OCI-LY7 (cell line): ENCODE measurements at regions not wholly inside any gene's neighbourhood (a gene's known extent, or its start where the extent isn't known, plus 50 kb on each side); places are given as distances from the start of the nearest gene placed in this dataset. TPM values are rescaled to one million over a fixed set of nuclear protein-coding genes. Genes with fewer than 3 reads are reported as not detected.

Experiments used
- BruUV-seq: library from RNA; stranded (reverse); fragments of 400-500 nt; replicated peaks from 2 replicates; lab custom pipeline; 2021; lab: Mats Ljungman, UMichigan
- CTCF ChIA-PET: fragments of 300-600 bp; sonication (Branson Sonifier 250); formaldehyde crosslinking; loops from one replicate; lab custom pipeline; 2022; ENCODE audit warnings: antibody characterized with exemption; ENCODE audit not compliant: unreplicated experiment; lab: Charles Lee
- POLR2A ChIA-PET: fragments of 300-600 bp; sonication (Branson Sonifier 250); formaldehyde crosslinking; loops from one replicate; lab custom pipeline; 2022; ENCODE audit warnings: antibody characterized with exemption; lab: Charles Lee
- DNase-seq: peaks from one replicate; pipeline ENCODE4 v3.0.0-alpha.2; 2015; ENCODE audit warnings: low spot score
- H2AFZ ChIP-seq: fragments of 200-600 bp; sonication (generic), shearing (Covaris generic); 2 replicates; pipeline ENCODE4 v1.6.1; 2014; ENCODE audit warnings: mild to moderate bottlenecking, antibody characterized with exemption, low read length, moderate library complexity
- H3K27ac ChIP-seq: fragments of 200-600 bp; sonication (generic); 2 replicates; pipeline ENCODE4 v1.5.1; 2014; ENCODE audit warnings: mixed run types, low read depth, mild to moderate bottlenecking, moderate library complexity, low read length, inconsistent platforms; ENCODE audit not compliant: poor library complexity, severe bottlenecking
- H3K36me3 ChIP-seq: fragments of 200-600 bp; sonication (generic); 2 replicates; pipeline ENCODE4 v1.6.1; 2014; ENCODE audit warnings: mild to moderate bottlenecking, antibody characterized with exemption, low read length, moderate library complexity, mixed read lengths; ENCODE audit not compliant: insufficient read depth
- H3K4me1 ChIP-seq: fragments of 200-600 bp; sonication (generic); 2 replicates; pipeline ENCODE4 v1.5.1; 2014; ENCODE audit warnings: mild to moderate bottlenecking, low read length; ENCODE audit not compliant: insufficient read depth, poor library complexity, severe bottlenecking
- H3K4me2 ChIP-seq: fragments of 200-600 bp; sonication (generic); 2 replicates; pipeline ENCODE4 v1.6.1; 2014; ENCODE audit warnings: mild to moderate bottlenecking, low read length
- H3K4me3 ChIP-seq: fragments of 200-600 bp; sonication (generic); 2 replicates; pipeline ENCODE4 v1.5.1; 2014; ENCODE audit warnings: mild to moderate bottlenecking, low read depth, low read length; ENCODE audit not compliant: poor library complexity, severe bottlenecking
- H3K79me2 ChIP-seq: fragments of 200-600 bp; sonication (generic); 2 replicates; pipeline ENCODE4 v1.6.1; 2016; ENCODE audit warnings: low read depth, mild to moderate bottlenecking, low read length, moderate library complexity, mixed read lengths; ENCODE audit not compliant: insufficient read depth
- H3K9me2 ChIP-seq: fragments of 200-600 bp; sonication (generic); 2 replicates; pipeline ENCODE4 v1.6.1; 2016; ENCODE audit warnings: mild to moderate bottlenecking, low read length, mixed read lengths; ENCODE audit not compliant: insufficient read depth
- H3K9me3 ChIP-seq: fragments of 200-600 bp; sonication (generic); 2 replicates; pipeline ENCODE4 v1.6.1; 2014; ENCODE audit warnings: mild to moderate bottlenecking, mixed run types, low read length, mixed read lengths
- H4K20me1 ChIP-seq: fragments of 200-600 bp; sonication (generic); 2 replicates; pipeline ENCODE4 v1.6.1; 2014; ENCODE audit warnings: mild to moderate bottlenecking, antibody characterized with exemption, low read length, moderate library complexity, mixed read lengths; ENCODE audit not compliant: insufficient read depth
- EZH2phosphoT487 ChIP-seq: fragments of 200-600 bp; sonication (generic); IDR thresholded peaks from 2 replicates; pipeline ENCODE4 v1.6.1; 2018; ENCODE audit warnings: low read depth, borderline replicate concordance, mild to moderate bottlenecking, mixed run types, antibody characterized with exemption, low read length, moderate library complexity, mixed read lengths
- intact Hi-C: fragments of 100-400 bp; cut with micrococcal nuclease; formaldehyde crosslinking; loops from one replicate; pipeline ENCODE4 v1.10.0; 2022; ENCODE audit not compliant: unreplicated experiment
- small RNA-seq: library from RNA; depleted of rRNA; stranded (forward); fragments of <200 nt; gene quantifications from one replicate; pipeline ENCODE3, GENCODE V24; 2014
- TF ChIP-seq, protein P1 (sequence below): fragments of 200-600 bp; sonication (generic); conservative IDR thresholded peaks from 2 replicates; pipeline ENCODE4 v1.5.1; 2014; ENCODE audit warnings: mild to moderate bottlenecking, antibody characterized with exemption, low read length, moderate library complexity, mixed read lengths

DNA sequence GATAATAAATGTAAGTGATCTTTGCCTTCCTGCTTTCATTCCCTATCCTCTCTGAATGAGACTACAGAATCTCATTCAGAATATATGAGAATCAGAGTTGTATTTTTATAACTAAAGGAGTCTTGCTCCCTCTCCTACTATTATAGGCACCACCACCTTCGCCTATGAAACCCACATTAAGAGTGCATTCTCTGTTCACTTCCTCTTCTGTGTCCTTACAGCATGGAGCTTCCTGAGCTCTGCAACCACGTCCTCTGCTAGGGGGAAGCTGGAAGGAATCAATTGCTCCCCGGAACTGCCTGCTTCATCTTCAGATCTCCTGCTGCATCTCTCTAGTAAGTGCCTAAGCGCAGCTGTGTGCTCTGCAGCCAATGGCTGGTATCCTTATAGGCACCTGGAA, 820.7 kb downstream of the GRID1 start:
- H2AFZ ChIP-seq, result no peak overlapping the region
- CTCF ChIA-PET, result no interaction called here
- no peaks in the 10 kb centered on the region for H4K20me1 ChIP-seq
- no TSS peak for BruUV-seq
- intact Hi-C loops, result no loop called here
- no peaks in the 10 kb centered on the region for H3K9me3 ChIP-seq
- DNase-seq, result no peak
- H3K4me1 ChIP-seq, result no peaks in the 10 kb centered on the region
- no peaks in the 10 kb centered on the region for H3K36me3 ChIP-seq
- no peak overlapping the region for H3K27ac ChIP-seq
- TF ChIP-seq, protein P1, sequence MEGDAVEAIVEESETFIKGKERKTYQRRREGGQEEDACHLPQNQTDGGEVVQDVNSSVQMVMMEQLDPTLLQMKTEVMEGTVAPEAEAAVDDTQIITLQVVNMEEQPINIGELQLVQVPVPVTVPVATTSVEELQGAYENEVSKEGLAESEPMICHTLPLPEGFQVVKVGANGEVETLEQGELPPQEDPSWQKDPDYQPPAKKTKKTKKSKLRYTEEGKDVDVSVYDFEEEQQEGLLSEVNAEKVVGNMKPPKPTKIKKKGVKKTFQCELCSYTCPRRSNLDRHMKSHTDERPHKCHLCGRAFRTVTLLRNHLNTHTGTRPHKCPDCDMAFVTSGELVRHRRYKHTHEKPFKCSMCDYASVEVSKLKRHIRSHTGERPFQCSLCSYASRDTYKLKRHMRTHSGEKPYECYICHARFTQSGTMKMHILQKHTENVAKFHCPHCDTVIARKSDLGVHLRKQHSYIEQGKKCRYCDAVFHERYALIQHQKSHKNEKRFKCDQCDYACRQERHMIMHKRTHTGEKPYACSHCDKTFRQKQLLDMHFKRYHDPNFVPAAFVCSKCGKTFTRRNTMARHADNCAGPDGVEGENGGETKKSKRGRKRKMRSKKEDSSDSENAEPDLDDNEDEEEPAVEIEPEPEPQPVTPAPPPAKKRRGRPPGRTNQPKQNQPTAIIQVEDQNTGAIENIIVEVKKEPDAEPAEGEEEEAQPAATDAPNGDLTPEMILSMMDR, result no peak
- no peak for TF ChIP-seq EZH2phosphoT487
- no peak overlapping the region for H3K4me3 ChIP-seq
- H3K4me2 ChIP-seq, result no peak overlapping the region
- no peaks in the 10 kb centered on the region for H3K79me2 ChIP-seq
- no peaks in the 10 kb centered on the region for H3K9me2 ChIP-seq
- POLR2A ChIA-PET, result no interaction called here

DNA sequence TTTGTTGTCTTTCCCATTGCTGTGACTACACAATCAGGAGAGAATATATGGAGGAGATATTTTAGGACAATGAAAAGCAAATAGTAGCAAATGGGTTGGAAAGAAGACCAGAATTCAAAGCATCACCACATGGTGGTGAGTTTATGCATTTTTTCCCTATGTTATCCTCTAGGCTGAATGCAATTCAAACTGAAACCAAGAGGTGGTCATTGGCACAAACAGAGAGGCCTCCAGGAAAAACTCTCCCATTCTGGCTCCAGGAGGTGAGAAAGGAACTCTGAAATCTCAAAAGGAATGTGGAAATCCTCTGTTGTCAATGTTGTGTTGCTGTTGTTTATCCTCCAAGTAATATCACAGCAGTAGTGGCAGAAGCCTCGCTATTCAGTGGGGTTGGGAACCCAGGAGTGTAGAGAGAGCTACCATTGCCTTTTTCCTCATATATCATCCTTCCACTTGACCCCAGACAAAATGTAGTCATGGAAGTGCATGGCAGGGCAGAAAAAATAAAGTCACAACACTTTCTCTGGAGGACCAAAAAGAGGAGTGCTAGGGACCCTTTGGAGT, 819.1 kb downstream of the GRID1 start:
- Histone ChIP-seq H3K79me2 (no peaks in the 10 kb centered on the region), H3K9me3 (no peaks in the 10 kb centered on the region), H3K27ac (no peak overlapping the region), H3K4me2 (no peak overlapping the region), H3K9me2 (no peaks in the 10 kb centered on the region), H3K36me3 (no peaks in the 10 kb centered on the region), H2AFZ (no peak overlapping the region), H3K4me1 (no peaks in the 10 kb centered on the region), H3K4me3 (no peak overlapping the region), H4K20me1 (no peaks in the 10 kb centered on the region)
- POLR2A ChIA-PET, result interaction anchor here (0.7 kb wide), 1 partner anchor 315 kb away, joined by 3 read pairs; no protein-coding TSS in a partner anchor
- no peak for DNase-seq
- CTCF ChIA-PET, result no interaction called here
- TF ChIP-seq EZH2phosphoT487, result no peak
- TF ChIP-seq, protein P1, result no peak
- no TSS peak for BruUV-seq
- intact Hi-C loops, result no loop called here

DNA sequence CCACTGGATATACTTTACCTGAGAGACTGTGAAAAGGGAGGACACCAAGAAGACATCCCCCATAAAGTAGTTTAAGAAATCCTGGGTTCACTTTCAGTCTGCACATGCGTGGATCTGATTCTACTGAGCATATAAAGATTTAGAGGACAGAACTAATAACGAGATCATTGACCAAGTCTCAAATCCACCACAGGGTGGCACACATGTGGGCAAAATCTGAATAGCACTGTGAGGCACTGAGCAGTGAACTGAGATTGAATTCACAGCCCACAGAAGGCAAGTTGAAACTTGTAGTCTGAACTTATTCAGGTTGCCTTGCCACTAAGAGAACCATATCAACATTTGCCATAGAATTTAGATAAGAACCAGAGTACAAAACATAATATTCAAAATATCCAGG, 818.6 kb downstream of the GRID1 start:
- Histone ChIP-seq H3K4me2 (no peak overlapping the region), H3K79me2 (no peaks in the 10 kb centered on the region), H3K4me1 (no peaks in the 10 kb centered on the region), H3K36me3 (no peaks in the 10 kb centered on the region), H2AFZ (no peak overlapping the region), H4K20me1 (no peaks in the 10 kb centered on the region), H3K27ac (no peak overlapping the region), H3K9me2 (no peaks in the 10 kb centered on the region), H3K4me3 (no peak overlapping the region), H3K9me3 (no peaks in the 10 kb centered on the region)
- ChIA-PET CTCF (no interaction called here), POLR2A (no interaction called here)
- no TSS peak for BruUV-seq
- DNase-seq, result peak; percentile 17
- TF ChIP-seq, protein P1, result peak; percentile 64
- no peak for TF ChIP-seq EZH2phosphoT487
- intact Hi-C loops, result no loop called here

Small RNA genes lying in the stretch of these regions (small RNA-seq; reads per million reads assigned to genes)
- not detected for gene RNU6-325P
